Activated T-helper 9 cell treated with anti-CD3 and anti-CD28 coated beads, Interleukin-2, amount 50 U/mL, for 16 hours (primary cell): ENCODE measurements at regions not wholly inside any gene's neighbourhood (a gene's known extent, or its start where the extent isn't known, plus 50 kb on each side); places are given as distances from the start of the nearest gene placed in this dataset.
"Not testable (repeated sequence)": the region's sequence is repeated elsewhere in the genome, so short reads cannot be mapped to it uniquely, and the experiment has no call there.

Experiments
- DNase-seq: peaks from one replicate; pipeline ENCODE4 v3.0.0-alpha.2; 2020; ENCODE audit warnings: low read depth

GRCh38 chr3:48101301-48101650 is 85.1 kb upstream of the MAP4 start:
- not testable (repeated sequence) for DNase-seq

- no peak for DNase-seq
Measured at GRCh38 chr3:48092270-48092669, 76.1 kb upstream of the MAP4 start.

DNA sequence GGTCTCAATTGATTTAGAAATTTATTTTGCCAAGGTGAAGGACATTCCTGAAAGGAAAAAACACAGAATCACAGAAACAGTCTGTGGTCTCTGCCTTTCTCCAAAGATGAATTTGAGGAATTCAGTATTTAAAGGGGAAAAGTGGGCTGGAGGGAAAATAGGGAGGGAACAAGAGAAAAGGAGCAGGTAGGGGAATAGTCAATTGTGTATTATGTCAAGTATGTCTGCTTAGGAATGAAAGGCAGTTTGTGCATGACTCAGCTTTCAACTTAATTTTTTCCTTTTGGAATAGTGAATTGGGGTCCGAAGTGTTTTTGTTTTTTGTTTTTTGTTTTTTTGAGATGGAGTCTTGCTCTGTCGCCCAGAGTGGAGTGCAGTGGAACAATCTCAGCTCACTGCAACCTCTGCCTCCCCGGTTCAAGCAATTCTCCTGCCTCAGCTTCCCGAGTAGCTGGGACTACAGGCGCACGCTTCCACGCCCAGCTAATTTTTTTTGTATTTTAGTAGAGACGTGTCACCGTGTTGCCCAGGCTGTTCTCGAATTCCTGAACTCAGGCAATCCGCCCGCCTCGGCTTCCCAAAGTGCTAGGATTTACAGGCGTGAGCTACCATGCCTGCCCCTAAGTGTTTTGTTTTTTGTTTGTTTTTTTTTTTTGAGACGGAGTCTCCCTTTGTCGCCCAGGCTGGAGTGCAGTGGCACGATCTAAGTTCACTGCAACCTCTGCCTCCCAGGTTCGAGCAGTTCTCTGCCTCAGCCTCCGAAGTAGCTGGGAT is 74.1 kb upstream of the MAP4 start:
- no peak for DNase-seq

- DNase-seq, result peak; percentile 93
Measured at GRCh38 chr3:48088749-48089466, 72.7 kb upstream of the MAP4 start.

DNA sequence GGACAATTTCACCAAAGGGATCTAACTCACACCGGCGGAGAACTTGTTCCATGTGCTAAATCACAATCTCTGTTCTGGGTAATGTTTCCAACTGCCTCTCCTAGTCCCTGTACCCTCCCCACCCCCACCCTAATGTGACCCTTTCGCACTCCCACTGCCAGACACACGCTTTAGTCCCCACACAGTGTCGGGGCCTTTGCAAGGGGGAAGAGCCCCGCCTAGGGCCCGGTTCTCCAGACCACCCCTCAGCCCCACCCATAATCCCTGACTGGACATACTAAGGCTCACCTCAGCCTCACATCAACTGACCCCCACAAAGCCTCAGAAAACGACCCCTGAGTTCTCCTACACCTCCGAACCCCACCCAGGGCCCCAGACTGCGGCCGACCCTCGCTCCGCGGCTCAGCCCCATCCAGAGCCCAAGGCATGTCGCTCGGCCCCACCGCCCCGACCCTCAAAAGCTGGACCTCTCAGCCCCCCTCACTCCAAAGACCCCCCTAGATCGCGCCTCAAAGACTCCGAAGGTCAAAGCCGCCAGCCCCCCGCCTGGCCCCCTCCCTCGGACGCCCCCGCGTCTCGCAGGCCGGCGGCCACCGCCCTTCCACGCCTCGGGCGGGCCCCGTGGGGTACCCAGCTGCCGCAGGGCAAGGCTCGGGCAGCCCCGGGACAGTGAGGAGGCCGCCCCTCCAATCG is 72.0 kb upstream of the MAP4 start:
- no peak for DNase-seq

DNA sequence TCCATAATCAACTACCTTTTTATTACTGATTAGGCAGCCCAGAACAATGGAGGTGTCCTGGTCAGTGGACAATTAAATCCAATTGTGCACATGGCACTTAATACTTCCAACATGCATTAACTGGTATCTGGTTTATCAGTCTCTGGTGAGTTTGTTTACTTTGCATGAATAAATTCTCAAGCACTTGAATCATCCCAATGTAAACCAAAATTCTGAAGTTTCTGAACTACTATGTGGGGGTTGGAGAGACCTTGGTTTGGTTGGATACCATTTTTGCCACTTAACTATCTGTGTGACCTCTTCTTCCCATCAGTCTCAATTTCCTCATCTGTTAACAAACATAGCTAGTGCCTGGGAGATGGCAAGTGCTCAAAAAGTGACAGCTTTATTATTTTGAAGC is 70.5 kb upstream of the MAP4 start:
- DNase-seq, result no peak

DNA sequence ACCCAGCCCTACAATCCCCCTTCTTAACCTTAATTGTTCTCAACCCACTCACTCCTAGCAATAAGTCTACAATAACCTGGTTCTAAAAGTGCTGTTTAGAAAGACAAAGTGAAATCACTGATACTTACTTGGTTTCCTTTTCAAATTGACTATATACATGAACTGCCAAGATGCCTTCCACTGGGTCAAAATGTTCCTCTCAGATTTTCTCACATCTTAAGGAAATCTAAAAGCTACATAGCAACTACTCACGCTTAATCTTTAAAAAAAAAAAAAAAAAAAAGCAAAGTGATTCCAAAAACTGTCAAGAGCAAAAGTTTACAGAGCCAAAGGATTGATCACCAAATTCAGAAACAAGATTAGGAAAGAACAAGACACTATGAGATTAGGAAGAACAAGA is 68.7 kb upstream of the MAP4 start:
- DNase-seq, result no peak

DNA sequence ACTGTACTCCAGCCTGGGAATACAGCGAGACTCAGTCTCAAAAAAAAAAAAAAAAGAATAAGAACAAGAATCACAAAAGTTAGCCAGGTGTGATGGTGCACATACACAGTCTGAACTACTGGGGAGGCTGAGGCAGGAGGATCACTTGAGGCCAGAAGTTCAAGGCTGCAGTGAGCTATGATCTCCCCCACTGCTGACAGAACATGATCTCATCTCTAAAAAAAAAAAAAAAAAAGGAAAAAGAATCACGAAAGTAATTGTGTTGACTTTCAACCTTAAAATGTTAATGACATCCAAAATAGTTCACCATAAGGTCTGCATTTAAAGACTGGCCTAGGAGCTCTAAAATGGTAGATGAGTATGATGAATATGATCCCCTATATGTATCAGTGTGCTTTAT is 68.0 kb upstream of the MAP4 start:
- no peak for DNase-seq

- no peak for DNase-seq
Measured at GRCh38 chr3:48082580-48083184, 66.5 kb upstream of the MAP4 start.

DNA sequence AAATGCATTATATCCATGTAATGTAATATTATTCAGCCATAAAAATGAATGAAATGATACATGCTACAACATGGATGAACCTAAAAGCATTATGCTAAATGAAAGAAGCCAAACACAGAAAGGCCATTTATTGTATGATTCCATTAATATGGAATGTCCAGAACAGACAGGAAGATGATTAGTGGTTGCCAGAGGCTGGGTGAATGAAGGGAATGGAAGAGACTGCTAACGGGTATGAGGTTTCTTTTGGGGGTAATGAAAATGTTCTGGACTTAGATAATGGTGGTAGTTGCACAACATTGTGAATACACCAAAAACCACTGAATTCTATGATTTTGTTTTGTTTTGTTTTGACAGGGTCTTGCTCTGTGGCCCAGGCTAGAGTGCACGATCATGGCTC is 61.6 kb upstream of the MAP4 start:
- DNase-seq, result no peak

DNA sequence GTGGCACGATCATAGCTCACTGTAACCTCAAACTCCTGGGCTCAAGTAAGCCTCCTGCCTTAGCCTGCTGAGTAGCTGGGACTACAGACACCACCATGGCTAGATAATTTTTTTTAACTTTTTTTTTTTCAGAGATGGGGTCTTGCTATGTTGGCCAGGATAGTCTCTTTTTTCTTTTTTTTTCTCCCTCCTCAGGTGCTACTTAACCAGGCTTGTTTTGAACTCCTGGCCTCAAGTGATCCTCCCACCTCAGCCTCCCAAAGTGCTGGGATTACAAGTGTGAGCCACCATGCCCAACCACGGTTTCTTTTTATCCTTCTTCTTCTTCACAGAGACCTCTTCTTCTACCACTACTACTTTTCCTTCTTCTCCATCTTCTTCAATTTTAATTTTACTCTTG is 53.8 kb upstream of the MAP4 start:
- DNase-seq, result no peak

GRCh38 chr3:48069339-48069738 is 53.1 kb upstream of the MAP4 start:
- DNase-seq, result no peak

DNA sequence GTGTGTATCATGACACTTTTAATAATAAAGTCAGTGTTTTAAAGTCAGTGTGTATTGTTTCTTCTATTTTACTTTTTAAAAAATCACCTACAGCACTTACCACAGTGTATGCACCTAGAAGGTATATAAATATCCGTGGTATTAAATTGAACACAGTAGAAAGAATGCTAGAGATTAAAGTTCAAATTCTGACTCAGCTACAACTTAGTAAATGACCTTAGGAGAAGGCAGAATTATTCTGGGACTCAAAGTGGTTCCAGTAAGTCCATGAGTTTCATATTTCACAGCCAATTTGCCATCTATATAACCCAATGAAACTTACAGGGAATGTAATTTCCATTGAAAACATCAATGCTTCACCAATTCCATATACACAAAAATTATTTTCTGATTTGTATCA is 52.7 kb upstream of the MAP4 start:
- DNase-seq, result no peak

GRCh38 chr3:48068320-48068719 is 52.1 kb upstream of the MAP4 start:
- not testable (repeated sequence) for DNase-seq

GRCh38 chr3:48067271-48067670 is 51.1 kb upstream of the MAP4 start:
- no peak for DNase-seq
